Stimulated activated effector memory CD8-positive, alpha-beta T cell treated with anti-CD3 and anti-CD28 coated beads, Interleukin-12 subunit alpha, Interleukin-12 subunit beta, amount 100 ng/mL, for 72 hours (primary cell): ENCODE measurements at regions not wholly inside any gene's neighbourhood (a gene's known extent, or its start where the extent isn't known, plus 50 kb on each side); places are given as distances from the start of the nearest gene placed in this dataset.

ENCODE experiments used
- ATAC-seq: fragments of 150-1000 bp; cut with Tn5 transposase; 2 replicates; pipeline ENCODE4 v1.10.0; 2021
- DNase-seq, 2 donors: peaks; one replicate each; pipeline ENCODE4 v3.0.0; 2021 to 2022; ENCODE audit warnings: low spot score in 2 of 2
- H3K27ac Mint-ChIP-seq: one replicate; pipeline ENCODE4 v1.8.0; 2022; ENCODE audit warnings: mild to moderate bottlenecking, mixed read lengths
- H3K36me3 Mint-ChIP-seq: one replicate; pipeline ENCODE4 v1.8.0; 2022; ENCODE audit warnings: mild to moderate bottlenecking, mixed read lengths
- H3K4me1 Mint-ChIP-seq: one replicate; pipeline ENCODE4 v1.8.0; 2022; ENCODE audit warnings: mixed read lengths
- H3K4me3 Mint-ChIP-seq: one replicate; pipeline ENCODE4 v1.8.0; 2022; ENCODE audit warnings: mild to moderate bottlenecking, mixed read lengths
- H3K9me3 Mint-ChIP-seq: one replicate; pipeline ENCODE4 v1.8.0; 2022; ENCODE audit warnings: mixed read lengths

GRCh38 chr11:26187639-26188038, 144.3 kb upstream of the ANO3 start:
- Mint-ChIP-seq H3K36me3 (no peaks in the 10 kb centered on the region), H3K4me3 (no peak overlapping the region), H3K27ac (no peak overlapping the region), H3K9me3 (peaks cover 11% of the 10 kb centered on the region), H3K4me1 (no peaks in the 10 kb centered on the region)
- no peak for ATAC-seq
- no peak for DNase-seq

- ATAC-seq = no peak
- Mint-ChIP-seq H3K27ac (no peak overlapping the region), H3K4me3 (no peak overlapping the region), H3K9me3 (peaks cover 11% of the 10 kb centered on the region), H3K36me3 (no peaks in the 10 kb centered on the region), H3K4me1 (no peaks in the 10 kb centered on the region)
- no peak for DNase-seq
Observed at GRCh38 chr11:26188554-26188953, 143.4 kb upstream of the ANO3 start.

- no peak for ATAC-seq
- no peaks in the 10 kb centered on the region for H3K36me3 Mint-ChIP-seq
- no peak for DNase-seq
- no peaks in the 10 kb centered on the region for H3K4me1 Mint-ChIP-seq
- peaks cover 12% of the 10 kb centered on the region for H3K9me3 Mint-ChIP-seq
- H3K27ac Mint-ChIP-seq = no peak overlapping the region
- H3K4me3 Mint-ChIP-seq = no peak overlapping the region
Observed at GRCh38 chr11:26191193-26191592, 140.7 kb upstream of the ANO3 start.

GRCh38 chr11:26193694-26194365, 138.1 kb upstream of the ANO3 start:
- Mint-ChIP-seq H3K4me1 (no peaks in the 10 kb centered on the region), H3K9me3 (peaks cover 18% of the 10 kb centered on the region), H3K27ac (no peak overlapping the region), H3K36me3 (no peaks in the 10 kb centered on the region), H3K4me3 (no peak overlapping the region)
- DNase-seq (no peak), ATAC-seq (no peak)

- no peaks in the 10 kb centered on the region for H3K4me1 Mint-ChIP-seq
- H3K9me3 Mint-ChIP-seq = peaks cover 18% of the 10 kb centered on the region
- DNase-seq (no peak), ATAC-seq (no peak)
- H3K36me3 Mint-ChIP-seq = no peaks in the 10 kb centered on the region
- H3K4me3 Mint-ChIP-seq = no peak overlapping the region
- H3K27ac Mint-ChIP-seq = no peak overlapping the region
Observed at GRCh38 chr11:26194881-26195280, 137.0 kb upstream of the ANO3 start.

GRCh38 chr11:26198532-26199096, 133.3 kb upstream of the ANO3 start:
- Mint-ChIP-seq H3K4me1 (no peaks in the 10 kb centered on the region), H3K4me3 (no peak overlapping the region), H3K9me3 (peaks cover 16% of the 10 kb centered on the region), H3K36me3 (no peaks in the 10 kb centered on the region), H3K27ac (no peak overlapping the region)
- ATAC-seq = no peak
- DNase-seq = no peak

GRCh38 chr11:26199331-26200095, 132.4 kb upstream of the ANO3 start:
- ATAC-seq (no peak), DNase-seq (no peak)
- no peak overlapping the region for H3K27ac Mint-ChIP-seq

GRCh38 chr11:26201411-26201810, 130.5 kb upstream of the ANO3 start:
- DNase-seq = no peak
- no peak overlapping the region for H3K4me3 Mint-ChIP-seq
- no peaks in the 10 kb centered on the region for H3K4me1 Mint-ChIP-seq
- no peak overlapping the region for H3K27ac Mint-ChIP-seq
- peaks cover 11% of the 10 kb centered on the region for H3K9me3 Mint-ChIP-seq
- no peak for ATAC-seq
- no peaks in the 10 kb centered on the region for H3K36me3 Mint-ChIP-seq

More at GRCh38 chr11:26199331-26200095, 132.4 kb upstream of the ANO3 start:
- Mint-ChIP-seq H3K4me3 (no peak overlapping the region), H3K36me3 (no peaks in the 10 kb centered on the region), H3K4me1 (no peaks in the 10 kb centered on the region), H3K9me3 (peaks cover 11% of the 10 kb centered on the region)

- Mint-ChIP-seq H3K36me3 (no peaks in the 10 kb centered on the region), H3K27ac (no peak overlapping the region), H3K4me1 (no peaks in the 10 kb centered on the region), H3K9me3 (peaks cover 13% of the 10 kb centered on the region), H3K4me3 (no peak overlapping the region)
- ATAC-seq (no peak), DNase-seq (no peak)
Observed at GRCh38 chr11:26202754-26203153, 129.2 kb upstream of the ANO3 start.

GRCh38 chr11:26204101-26204500, 127.8 kb upstream of the ANO3 start:
- no peak overlapping the region for H3K27ac Mint-ChIP-seq
- ATAC-seq (no peak), DNase-seq (no peak)
- no peaks in the 10 kb centered on the region for H3K4me1 Mint-ChIP-seq
- peaks cover 9% of the 10 kb centered on the region for H3K9me3 Mint-ChIP-seq
- no peaks in the 10 kb centered on the region for H3K36me3 Mint-ChIP-seq
- H3K4me3 Mint-ChIP-seq = no peak overlapping the region

- Mint-ChIP-seq H3K27ac (no peak overlapping the region), H3K4me1 (no peaks in the 10 kb centered on the region), H3K4me3 (no peak overlapping the region), H3K36me3 (no peaks in the 10 kb centered on the region), H3K9me3 (peaks cover 9% of the 10 kb centered on the region)
- DNase-seq = no peak
- ATAC-seq = no peak
Observed at GRCh38 chr11:26204839-26205238, 127.1 kb upstream of the ANO3 start.

- Mint-ChIP-seq H3K27ac (no peak overlapping the region), H3K4me3 (no peak overlapping the region), H3K9me3 (peaks cover 23% of the 10 kb centered on the region), H3K4me1 (no peaks in the 10 kb centered on the region), H3K36me3 (no peaks in the 10 kb centered on the region)
- DNase-seq = no peak
- no peak for ATAC-seq
Observed at GRCh38 chr11:26219183-26220117, 112.5 kb upstream of the ANO3 start.

- no peak overlapping the region for H3K27ac Mint-ChIP-seq
- no peak for DNase-seq
- H3K36me3 Mint-ChIP-seq = no peaks in the 10 kb centered on the region
- peaks cover 11% of the 10 kb centered on the region for H3K9me3 Mint-ChIP-seq
- H3K4me1 Mint-ChIP-seq = no peaks in the 10 kb centered on the region
- no peak for ATAC-seq
- no peak overlapping the region for H3K4me3 Mint-ChIP-seq
Observed at GRCh38 chr11:26225646-26226045, 106.3 kb upstream of the ANO3 start.

GRCh38 chr11:26227301-26227746, 104.6 kb upstream of the ANO3 start:
- Mint-ChIP-seq H3K4me3 (no peak overlapping the region), H3K27ac (no peak overlapping the region), H3K9me3 (peaks cover 5% of the 10 kb centered on the region), H3K4me1 (no peaks in the 10 kb centered on the region), H3K36me3 (no peaks in the 10 kb centered on the region)
- no peak for ATAC-seq
- no peak for DNase-seq

- no peaks in the 10 kb centered on the region for H3K36me3 Mint-ChIP-seq
- ATAC-seq (no peak), DNase-seq (no peak)
- H3K4me1 Mint-ChIP-seq = no peaks in the 10 kb centered on the region
- H3K27ac Mint-ChIP-seq = no peak overlapping the region
- peaks cover 5% of the 10 kb centered on the region for H3K9me3 Mint-ChIP-seq
- no peak overlapping the region for H3K4me3 Mint-ChIP-seq
Observed at GRCh38 chr11:26227883-26228502, 103.9 kb upstream of the ANO3 start.
